Right ventricle myocardium inferior (tissue), 1 donor: ENCODE measurements at regions not wholly inside any gene's neighbourhood (a gene's known extent, or its start where the extent isn't known, plus 50 kb on each side); places are given as distances from the start of the nearest gene placed in this dataset.

Experiments
- ATAC-seq: fragments of 200-7000 bp; cut with Tn5 transposase; one replicate; pipeline ENCODE4 v1.9.1; 2020; ENCODE audit warnings: mild to moderate bottlenecking, moderate library complexity
- DNase-seq: peaks from one replicate; pipeline ENCODE4 v3.0.0; 2021; ENCODE audit errors: missing footprints
- intact Hi-C: fragments of 100-400 bp; cut with DNase I; formaldehyde crosslinking; loops from one replicate; pipeline ENCODE4 v1.11.0; 2022
- donor health status: DM: no; HTN: yes; CAD: no; lungs with severe emphysema.

- intact Hi-C loops = loop anchor here (5.0 kb wide), 2 partner anchors 44 to 64 kb away; no protein-coding TSS in a partner anchor
- ATAC-seq = no peak
- DNase-seq = no peak
Measured at GRCh38 chr12:93178154-93178878, 199.4 kb upstream of the NUDT4 start.

- peak; percentile 54 for ATAC-seq
- DNase-seq = peak; percentile 66
- intact Hi-C loops = loop anchor here (5.0 kb wide), 4 partner anchors 43 to 192 kb away; no protein-coding TSS in a partner anchor
Measured at GRCh38 chr12:93179792-93180191, 197.9 kb upstream of the NUDT4 start.

- ATAC-seq = no peak
- intact Hi-C loops = loop anchor here (5.0 kb wide), 2 partner anchors 122 to 193 kb away; no protein-coding TSS in a partner anchor
- no peak for DNase-seq
Measured at GRCh38 chr12:93180566-93180965, 197.2 kb upstream of the NUDT4 start.

- DNase-seq (no peak), ATAC-seq (no peak)
- intact Hi-C loops = loop anchor here (5.0 kb wide), 2 partner anchors 121 to 194 kb away; no protein-coding TSS in a partner anchor
Measured at GRCh38 chr12:93181409-93181965, 196.2 kb upstream of the NUDT4 start.

GRCh38 chr12:93183940-93184671, 193.6 kb upstream of the NUDT4 start:
- peak; percentile 87 for ATAC-seq
- DNase-seq = no peak
- intact Hi-C loops = loop anchor here (5.0 kb wide), 2 partner anchors 118 to 197 kb away; no protein-coding TSS in a partner anchor

GRCh38 chr12:93184672-93185368, 192.9 kb upstream of the NUDT4 start:
- intact Hi-C loops = loop anchor here (5.0 kb wide), 2 partner anchors 117 to 198 kb away; no protein-coding TSS in a partner anchor
- peak; percentile 7 for ATAC-seq
- peak; percentile 69 for DNase-seq

GRCh38 chr12:93185369-93185741, 192.4 kb upstream of the NUDT4 start:
- no peak for ATAC-seq
- intact Hi-C loops = no loop called here
- DNase-seq = no peak

- no peak for ATAC-seq
- DNase-seq = no peak
- intact Hi-C loops = no loop called here
Measured at GRCh38 chr12:93186131-93186530, 191.6 kb upstream of the NUDT4 start.

GRCh38 chr12:93186621-93187020, 191.1 kb upstream of the NUDT4 start:
- intact Hi-C loops = no loop called here
- DNase-seq (no peak), ATAC-seq (no peak)

- no peak for DNase-seq
- intact Hi-C loops = no loop called here
- ATAC-seq = no peak
Measured at GRCh38 chr12:93191423-93191822, 186.3 kb upstream of the NUDT4 start.

GRCh38 chr12:93191956-93192355, 185.8 kb upstream of the NUDT4 start:
- peak; percentile 28 for ATAC-seq
- intact Hi-C loops = no loop called here
- DNase-seq = no peak

GRCh38 chr12:93192878-93193277, 184.8 kb upstream of the NUDT4 start:
- DNase-seq = no peak
- no peak for ATAC-seq
- intact Hi-C loops = no loop called here

- intact Hi-C loops = no loop called here
- no peak for DNase-seq
- ATAC-seq = no peak
Measured at GRCh38 chr12:93195511-93195910, 182.2 kb upstream of the NUDT4 start.

GRCh38 chr12:93197067-93197593, 180.6 kb upstream of the NUDT4 start:
- ATAC-seq (no peak), DNase-seq (no peak)
- intact Hi-C loops = no loop called here

GRCh38 chr12:93198086-93198485, 179.6 kb upstream of the NUDT4 start:
- intact Hi-C loops = no loop called here
- no peak for DNase-seq
- no peak for ATAC-seq

GRCh38 chr12:93199831-93200236, 177.9 kb upstream of the NUDT4 start:
- DNase-seq = no peak
- intact Hi-C loops = no loop called here
- no peak for ATAC-seq

- ATAC-seq (no peak), DNase-seq (no peak)
- intact Hi-C loops = no loop called here
Measured at GRCh38 chr12:93200291-93200917, 177.3 kb upstream of the NUDT4 start.

- DNase-seq (peak; percentile 63), ATAC-seq (peak; percentile 80)
- intact Hi-C loops = no loop called here
Measured at GRCh38 chr12:93201990-93202389, 175.7 kb upstream of the NUDT4 start.
